Cardiac muscle cell (in vitro differentiated cells and primary cell): ENCODE measurements at regions not wholly inside any gene's neighbourhood (a gene's known extent, or its start where the extent isn't known, plus 50 kb on each side); places are given as distances from the start of the nearest gene placed in this dataset.

Experiments used
- DNase-seq, 2 donors: peaks; one replicate each; pipeline versions ENCODE4 v3.0.0 to v3.0.0-alpha.2; 2010 to 2017; ENCODE audit warnings: low read depth in 1 of 2, low spot score in 1 of 2
- H3K27ac ChIP-seq: fragments of 200-600 bp; sonication (generic); 2 replicates; pipeline ENCODE4 v1.5.1; 2016
- H3K27me3 ChIP-seq: fragments of 200-600 bp; sonication (generic); 2 replicates; pipeline ENCODE4 v1.6.0; 2016; ENCODE audit warnings: control low read depth
- H3K36me3 ChIP-seq: fragments of 200-600 bp; sonication (generic); 2 replicates; pipeline ENCODE4 v1.5.1; 2016; ENCODE audit warnings: control low read depth
- H3K4me1 ChIP-seq: fragments of 200-600 bp; sonication (generic); 2 replicates; pipeline ENCODE4 v1.8.1; 2017; ENCODE audit warnings: low read depth, mild to moderate bottlenecking, mixed run types
- H3K4me3 ChIP-seq: fragments of 200-600 bp; sonication (generic); 2 replicates; pipeline ENCODE4 v1.5.1; 2016; ENCODE audit warnings: mild to moderate bottlenecking
- H3K9me3 ChIP-seq: fragments of 200-600 bp; sonication (generic); 2 replicates; pipeline ENCODE4 v1.5.1; 2017; ENCODE audit warnings: low read depth, mild to moderate bottlenecking, control low read depth
- TF ChIP-seq, protein P1 (sequence below): IDR thresholded peaks from 2 replicates; pipeline ENCODE4 v1.5.1; 2012; ENCODE audit warnings: low read depth, mild to moderate bottlenecking, low read length

DNA sequence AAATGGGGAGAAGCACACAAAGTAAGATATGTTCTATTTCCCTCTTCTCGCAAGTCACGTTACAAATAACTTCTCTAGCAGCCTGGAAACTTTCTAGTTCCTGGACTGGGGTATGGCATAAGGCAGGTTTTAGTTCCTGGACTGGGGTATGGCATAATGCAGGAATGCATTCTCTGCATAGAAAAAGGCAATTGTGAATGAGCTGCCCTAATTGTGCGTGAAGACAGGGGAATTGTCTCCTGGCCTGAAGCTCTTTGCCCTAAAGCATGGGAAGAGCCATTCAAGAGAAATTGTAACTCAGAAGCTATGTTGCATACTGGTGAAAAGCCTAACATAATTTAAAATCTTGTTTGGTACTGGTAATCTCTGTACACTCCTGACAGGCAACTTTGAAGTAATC, 54.3 kb upstream of the CBLB start:
- H3K27ac ChIP-seq, result no peak overlapping the region
- H3K4me1 ChIP-seq, result no peaks in the 10 kb centered on the region
- H3K36me3 ChIP-seq, result no peaks in the 10 kb centered on the region
- no peak overlapping the region for H3K4me3 ChIP-seq
- no peak for DNase-seq
- no peaks in the 10 kb centered on the region for H3K27me3 ChIP-seq
- H3K9me3 ChIP-seq, result no peaks in the 10 kb centered on the region
- TF ChIP-seq, protein P1, sequence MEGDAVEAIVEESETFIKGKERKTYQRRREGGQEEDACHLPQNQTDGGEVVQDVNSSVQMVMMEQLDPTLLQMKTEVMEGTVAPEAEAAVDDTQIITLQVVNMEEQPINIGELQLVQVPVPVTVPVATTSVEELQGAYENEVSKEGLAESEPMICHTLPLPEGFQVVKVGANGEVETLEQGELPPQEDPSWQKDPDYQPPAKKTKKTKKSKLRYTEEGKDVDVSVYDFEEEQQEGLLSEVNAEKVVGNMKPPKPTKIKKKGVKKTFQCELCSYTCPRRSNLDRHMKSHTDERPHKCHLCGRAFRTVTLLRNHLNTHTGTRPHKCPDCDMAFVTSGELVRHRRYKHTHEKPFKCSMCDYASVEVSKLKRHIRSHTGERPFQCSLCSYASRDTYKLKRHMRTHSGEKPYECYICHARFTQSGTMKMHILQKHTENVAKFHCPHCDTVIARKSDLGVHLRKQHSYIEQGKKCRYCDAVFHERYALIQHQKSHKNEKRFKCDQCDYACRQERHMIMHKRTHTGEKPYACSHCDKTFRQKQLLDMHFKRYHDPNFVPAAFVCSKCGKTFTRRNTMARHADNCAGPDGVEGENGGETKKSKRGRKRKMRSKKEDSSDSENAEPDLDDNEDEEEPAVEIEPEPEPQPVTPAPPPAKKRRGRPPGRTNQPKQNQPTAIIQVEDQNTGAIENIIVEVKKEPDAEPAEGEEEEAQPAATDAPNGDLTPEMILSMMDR, result no peak

DNA sequence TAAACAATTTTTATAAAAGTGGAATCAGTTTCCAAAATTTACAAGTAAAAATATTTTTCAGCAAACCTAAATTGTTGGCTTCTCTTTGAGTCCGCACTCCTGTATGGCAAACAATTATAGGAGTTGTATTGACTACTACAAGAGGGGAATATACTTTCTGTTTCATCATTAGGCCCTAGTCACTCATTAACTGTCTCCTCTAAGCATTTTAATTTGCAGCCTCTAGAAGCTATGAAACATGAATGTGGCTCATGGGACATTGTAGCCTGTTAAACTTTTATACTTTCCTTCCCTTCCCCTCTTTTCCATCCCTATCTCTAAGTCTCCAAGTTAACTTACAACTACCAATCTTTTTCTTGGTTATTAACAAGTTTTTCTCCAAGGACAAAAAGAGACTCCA, 58.9 kb upstream of the CBLB start:
- Histone ChIP-seq H3K27me3 (no peaks in the 10 kb centered on the region), H3K9me3 (no peaks in the 10 kb centered on the region)

DNA sequence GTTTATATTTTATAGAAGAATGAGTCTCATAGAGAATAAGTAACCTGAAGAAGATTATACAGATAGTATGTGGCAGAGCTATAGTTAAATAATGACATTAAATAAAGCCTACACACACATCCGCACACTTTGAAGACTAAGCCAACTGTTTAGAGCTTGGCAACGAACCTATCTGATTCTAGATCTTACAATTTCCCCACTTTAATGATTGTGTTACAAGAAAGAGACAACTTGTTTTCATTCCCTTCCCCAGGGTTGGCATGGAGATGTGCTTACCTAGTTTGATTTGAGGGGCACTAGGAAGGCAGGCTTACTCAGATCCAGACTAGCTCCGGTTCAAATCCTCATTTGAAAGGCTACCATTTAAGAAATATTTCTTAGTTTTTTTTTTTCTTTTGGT, 61.9 kb upstream of the CBLB start:
- Histone ChIP-seq H3K27ac (no peak overlapping the region), H3K4me1 (no peaks in the 10 kb centered on the region), H3K36me3 (no peaks in the 10 kb centered on the region), H3K4me3 (no peak overlapping the region), H3K27me3 (no peaks in the 10 kb centered on the region), H3K9me3 (no peaks in the 10 kb centered on the region)
- TF ChIP-seq, protein P1, result no peak
- no peak for DNase-seq

More for the DNA sequence above, 58.9 kb upstream of the CBLB start:
- Histone ChIP-seq H3K27ac (no peak overlapping the region), H3K4me1 (no peaks in the 10 kb centered on the region), H3K4me3 (no peak overlapping the region), H3K36me3 (no peaks in the 10 kb centered on the region)
- TF ChIP-seq, protein P1, result no peak
- DNase-seq, result no peak

DNA sequence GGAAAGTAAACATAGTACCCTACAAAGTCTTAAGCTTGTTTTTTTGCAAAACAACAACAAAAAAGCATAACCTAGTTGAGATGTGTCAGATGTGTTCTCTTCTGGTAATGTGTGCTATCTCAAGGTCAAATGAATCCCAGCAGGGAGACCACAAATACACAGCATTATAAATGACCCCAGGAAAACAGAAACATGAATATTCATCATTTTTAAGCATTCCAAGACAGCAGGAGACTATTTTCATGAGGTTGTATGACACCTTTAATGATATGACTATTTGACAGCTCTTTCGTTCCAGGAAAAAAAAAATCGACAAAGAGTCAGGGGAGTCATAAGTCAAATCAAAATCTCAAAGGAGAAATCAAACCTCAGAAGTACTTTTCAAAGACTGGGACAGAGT, 62.7 kb upstream of the CBLB start:
- H3K9me3 ChIP-seq, result no peaks in the 10 kb centered on the region
- H3K4me1 ChIP-seq, result no peaks in the 10 kb centered on the region
- TF ChIP-seq, protein P1, result no peak

DNA sequence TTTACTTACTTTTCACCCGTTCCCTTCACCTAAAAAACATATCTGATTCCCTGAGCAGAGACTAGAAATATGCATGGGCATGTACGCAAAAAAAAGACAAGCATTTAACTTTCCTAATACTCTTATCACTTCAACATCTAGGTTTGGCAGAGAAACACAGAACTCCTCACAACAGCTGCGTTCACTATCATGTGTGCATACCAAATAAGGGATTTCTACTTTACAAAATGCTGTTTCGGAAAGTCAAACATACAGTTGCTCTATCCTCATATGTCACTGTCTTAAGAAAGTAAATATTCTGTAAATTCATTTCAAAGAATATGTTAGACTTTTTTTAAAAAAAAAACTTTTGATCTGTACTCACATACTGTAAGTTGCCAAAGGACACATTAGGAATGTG, 65.1 kb upstream of the CBLB start:
- TF ChIP-seq, protein P1, result no peak
- no peaks in the 10 kb centered on the region for H3K27me3 ChIP-seq
- H3K27ac ChIP-seq, result no peak overlapping the region
- DNase-seq, result peak in 1 of 2 donors; percentile 85
- H3K4me3 ChIP-seq, result no peak overlapping the region
- H3K4me1 ChIP-seq, result no peaks in the 10 kb centered on the region
- no peaks in the 10 kb centered on the region for H3K9me3 ChIP-seq
- no peaks in the 10 kb centered on the region for H3K36me3 ChIP-seq

More for the DNA sequence above, 62.7 kb upstream of the CBLB start:
- no peaks in the 10 kb centered on the region for H3K27me3 ChIP-seq
- DNase-seq, result no peak
- H3K4me3 ChIP-seq, result no peak overlapping the region
- H3K36me3 ChIP-seq, result no peaks in the 10 kb centered on the region
- H3K27ac ChIP-seq, result no peak overlapping the region

DNA sequence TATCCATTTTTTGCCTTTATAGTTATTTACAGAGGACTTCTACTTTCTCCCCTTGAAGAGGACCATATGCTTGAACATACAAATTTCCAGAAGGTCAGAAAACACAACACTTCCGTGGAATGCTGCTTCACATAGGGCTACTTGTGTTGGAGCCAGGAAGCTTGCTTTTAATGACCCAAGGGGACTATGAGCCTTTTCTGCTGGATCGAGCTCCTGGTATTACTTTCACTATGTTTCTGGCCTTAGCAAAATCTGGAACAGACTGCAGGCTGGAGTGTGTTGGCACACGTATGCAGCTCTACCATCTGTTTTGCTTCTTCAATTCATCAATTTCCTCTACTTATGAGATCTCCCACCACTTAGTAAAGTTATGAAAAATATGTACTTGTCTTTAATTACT, 69.3 kb upstream of the CBLB start:
- TF ChIP-seq, protein P1, result no peak
- no peaks in the 10 kb centered on the region for H3K27me3 ChIP-seq
- H3K27ac ChIP-seq, result no peak overlapping the region
- no peaks in the 10 kb centered on the region for H3K4me1 ChIP-seq
- no peaks in the 10 kb centered on the region for H3K36me3 ChIP-seq
- peak in 1 of 2 donors; percentile 68 for DNase-seq
- H3K9me3 ChIP-seq, result no peaks in the 10 kb centered on the region
- no peak overlapping the region for H3K4me3 ChIP-seq
